NCI-H1436 (cell line): ENCODE measurements at regions not wholly inside any gene's neighbourhood (a gene's known extent, or its start where the extent isn't known, plus 50 kb on each side); places are given as distances from the start of the nearest gene placed in this dataset.

ENCODE experiments used
- DNase-seq: peaks from one replicate; lab custom pipeline; 2025; lab: John Stamatoyannopoulos, UW

DNA sequence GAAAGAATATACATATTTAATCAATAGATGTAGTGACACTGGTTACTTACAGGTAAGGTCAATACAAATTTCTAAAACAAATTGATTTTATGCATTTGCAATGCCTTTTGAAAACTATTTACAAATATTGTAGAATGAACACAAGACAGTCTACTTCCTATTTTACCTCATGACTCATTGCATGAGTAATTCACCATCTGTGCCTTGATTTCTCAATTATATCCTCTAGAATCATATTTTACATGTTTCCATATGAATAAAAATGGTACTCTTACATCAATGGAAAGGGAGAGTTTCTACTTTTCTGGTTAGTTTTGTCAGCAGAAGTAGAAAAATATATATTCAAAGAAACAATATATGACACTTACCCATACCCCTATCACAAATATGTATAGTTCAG is 203.8 kb upstream of the CDH7 start:
- no peak for DNase-seq

DNA sequence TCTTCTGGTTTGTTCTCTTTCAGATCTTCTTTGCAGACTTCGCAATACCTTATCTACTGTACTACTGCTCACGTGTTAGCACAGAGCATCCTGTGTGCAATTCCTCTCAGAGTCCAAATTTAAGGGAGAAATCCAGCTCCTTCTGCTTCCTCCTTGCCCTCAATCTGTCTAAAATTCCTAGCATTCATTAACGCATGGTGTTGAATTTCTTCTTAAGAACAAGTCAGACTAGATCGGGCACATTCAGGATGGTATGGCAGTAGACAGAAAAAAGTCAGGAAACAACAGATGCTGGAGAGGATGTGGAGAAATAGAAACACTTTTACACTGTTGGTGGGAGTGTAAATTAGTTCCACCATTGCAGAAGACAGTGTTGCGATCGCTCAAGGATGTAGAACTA is 206.1 kb upstream of the CDH7 start:
- DNase-seq, result no peak

DNA sequence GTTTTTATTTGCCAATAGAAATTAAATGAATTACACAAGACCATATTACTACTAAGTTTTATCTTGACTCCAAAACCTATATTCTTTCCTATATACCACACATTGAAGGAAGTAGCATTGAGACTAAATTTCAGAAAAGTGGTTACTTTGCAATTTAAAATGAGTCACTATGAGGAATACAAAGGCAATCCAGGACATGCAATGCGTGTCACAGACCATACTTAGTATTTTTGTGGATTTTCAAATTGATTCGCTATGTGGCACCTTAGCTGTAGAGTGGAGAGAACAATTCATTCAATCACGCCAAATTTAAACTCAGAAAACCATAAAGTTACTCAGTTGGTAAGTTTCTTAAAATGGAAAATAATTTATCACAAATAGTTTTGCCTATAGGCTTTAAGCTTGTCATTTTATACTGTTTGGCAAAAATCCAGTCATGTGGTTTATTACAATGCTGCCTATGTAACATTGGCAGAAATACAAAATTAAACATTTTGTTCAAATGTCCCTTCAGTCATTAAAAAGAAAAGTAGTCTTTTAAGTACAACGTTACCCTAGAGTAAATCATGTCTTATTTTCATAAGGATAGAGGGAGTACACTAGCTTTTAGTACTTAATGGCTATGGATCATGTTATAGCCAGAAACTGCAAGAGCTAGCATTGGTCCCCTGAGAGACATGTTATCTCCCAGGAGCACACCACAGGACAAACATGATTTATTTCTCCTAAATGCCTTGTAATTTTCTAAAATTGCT is 222.8 kb upstream of the CDH7 start:
- peak; percentile 49 for DNase-seq

DNA sequence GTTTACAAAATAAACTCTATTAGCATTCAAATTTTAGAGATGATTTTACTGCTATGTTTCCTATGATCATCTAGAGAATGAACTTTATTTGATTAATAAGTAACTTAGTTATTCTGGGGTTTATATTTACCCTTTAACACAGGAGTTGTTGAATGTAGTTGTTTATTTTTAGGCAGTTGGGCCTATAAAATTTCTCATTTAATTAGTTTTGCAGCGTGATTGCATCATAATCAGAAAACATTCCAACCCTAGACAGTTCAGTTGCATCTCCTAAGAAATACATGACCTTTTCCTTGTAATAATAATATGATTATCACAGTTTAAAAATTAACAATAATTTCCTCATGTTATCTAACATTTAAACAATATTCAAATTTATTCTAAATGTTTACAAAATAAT is 224.7 kb upstream of the CDH7 start:
- DNase-seq, result no peak

DNA sequence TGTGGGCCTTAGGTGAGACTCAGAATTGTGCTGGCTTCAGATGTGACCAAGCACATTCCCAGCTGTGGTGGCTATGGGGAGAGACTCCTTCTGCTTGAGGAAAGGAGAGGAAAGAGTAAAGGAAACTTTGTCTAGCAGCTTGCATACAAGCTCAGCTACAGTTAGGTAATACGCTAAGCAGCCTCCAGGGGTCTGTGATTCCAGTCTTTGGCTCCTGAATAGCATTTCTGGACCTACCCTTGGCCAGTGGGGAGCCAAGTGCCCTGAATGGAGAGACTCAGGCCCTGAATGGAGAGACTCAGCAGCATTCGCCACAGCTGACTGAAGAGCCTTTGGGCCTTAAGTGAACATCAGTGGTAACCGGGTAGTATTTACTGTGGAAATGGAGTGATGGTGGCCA is 227.4 kb upstream of the CDH7 start:
- no peak for DNase-seq

DNA sequence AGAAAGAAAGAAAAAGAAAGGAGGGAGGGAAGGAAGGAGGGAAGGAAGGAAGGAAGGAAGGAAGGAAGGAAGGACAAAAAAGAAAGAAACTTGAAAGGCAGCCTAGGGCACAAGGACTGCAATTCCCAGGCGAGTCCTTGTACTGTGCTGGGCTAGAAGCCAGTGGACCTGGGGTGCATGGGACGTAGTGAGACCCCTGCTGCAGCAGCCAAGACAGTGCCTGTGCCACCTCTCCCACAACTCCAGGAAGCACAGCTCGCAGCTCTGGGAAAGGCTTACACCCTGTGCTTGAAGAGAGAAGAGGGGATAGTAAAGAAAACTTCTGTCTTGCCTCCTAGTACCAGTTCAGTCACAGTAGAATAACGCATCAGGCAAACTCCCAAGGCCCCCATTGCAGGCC is 227.9 kb upstream of the CDH7 start:
- DNase-seq, result no peak

DNA sequence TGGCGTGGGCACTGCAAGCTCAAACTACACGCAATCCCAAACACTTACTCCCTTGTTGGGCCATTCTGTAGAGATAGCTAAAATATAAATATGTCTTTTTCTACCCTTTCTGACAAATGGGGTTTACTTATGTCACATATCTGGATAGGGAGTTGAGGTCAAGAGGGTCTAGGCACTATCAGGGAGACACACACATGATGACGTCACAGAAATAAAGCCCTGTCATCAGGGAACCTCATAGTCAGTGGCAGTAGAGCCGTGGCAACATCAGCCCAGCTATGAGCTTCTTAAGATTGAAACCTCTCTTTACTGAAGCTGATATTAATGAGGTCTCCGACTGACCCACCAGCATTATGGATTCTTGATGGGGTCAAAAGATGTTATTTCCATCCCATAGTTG is 234.6 kb upstream of the CDH7 start:
- DNase-seq, result no peak

DNA sequence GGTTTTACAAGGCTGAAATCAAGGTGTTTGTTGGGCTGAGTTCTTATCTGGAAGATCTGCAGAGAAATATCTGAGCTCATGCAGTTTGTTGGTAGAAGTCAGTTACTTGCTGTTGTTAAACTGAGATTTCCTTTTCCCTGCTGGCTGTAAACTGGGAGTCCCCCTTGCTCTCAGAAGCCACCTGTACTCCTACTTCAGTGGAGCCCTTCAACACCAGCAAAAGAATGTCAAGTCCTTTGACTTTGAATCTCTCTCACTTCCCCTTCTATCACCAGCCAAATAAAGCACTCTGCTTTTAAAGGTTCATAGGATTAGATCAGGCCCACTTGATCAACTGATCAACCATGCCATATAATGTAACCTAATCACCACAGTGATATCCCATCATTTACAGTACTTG is 252.2 kb upstream of the CDH7 start:
- DNase-seq, result no peak

DNA sequence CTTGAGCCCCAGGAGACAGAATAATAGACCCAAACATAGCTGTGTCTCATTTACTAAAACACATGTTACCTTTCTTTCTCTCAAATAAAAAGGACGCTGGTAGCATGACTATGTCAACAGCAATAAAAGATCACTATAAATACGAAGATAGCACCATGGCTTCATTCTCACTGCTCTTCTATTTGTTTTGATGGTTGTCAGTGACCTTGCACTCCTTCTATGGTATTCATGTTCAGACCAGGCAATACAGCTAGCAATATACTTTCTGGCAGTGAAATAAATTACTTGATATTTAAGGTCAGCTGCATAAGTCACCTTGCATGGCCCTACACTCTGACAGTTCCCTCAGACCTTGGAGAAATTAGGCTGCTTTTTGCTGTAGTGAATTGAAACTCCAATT is 263.2 kb upstream of the CDH7 start:
- no peak for DNase-seq

DNA sequence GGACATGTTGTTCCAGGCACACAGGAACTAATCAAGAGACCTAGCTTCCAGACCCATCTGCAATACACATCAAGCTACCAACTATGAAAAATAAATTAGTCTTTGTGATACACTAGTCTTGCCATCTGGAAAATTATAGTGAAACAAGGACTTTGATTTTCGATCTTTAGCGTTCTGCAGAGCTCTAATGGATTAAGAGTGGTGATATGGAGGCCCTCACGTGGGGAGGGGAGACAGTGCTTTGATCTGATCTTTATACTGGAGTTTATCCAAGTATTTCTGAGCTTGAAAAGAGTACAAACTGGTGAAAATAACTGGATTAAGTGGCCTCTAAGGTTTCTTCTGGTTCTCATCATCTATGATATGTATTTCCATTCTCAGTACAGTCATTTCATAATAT is 273.4 kb upstream of the CDH7 start:
- no peak for DNase-seq

DNA sequence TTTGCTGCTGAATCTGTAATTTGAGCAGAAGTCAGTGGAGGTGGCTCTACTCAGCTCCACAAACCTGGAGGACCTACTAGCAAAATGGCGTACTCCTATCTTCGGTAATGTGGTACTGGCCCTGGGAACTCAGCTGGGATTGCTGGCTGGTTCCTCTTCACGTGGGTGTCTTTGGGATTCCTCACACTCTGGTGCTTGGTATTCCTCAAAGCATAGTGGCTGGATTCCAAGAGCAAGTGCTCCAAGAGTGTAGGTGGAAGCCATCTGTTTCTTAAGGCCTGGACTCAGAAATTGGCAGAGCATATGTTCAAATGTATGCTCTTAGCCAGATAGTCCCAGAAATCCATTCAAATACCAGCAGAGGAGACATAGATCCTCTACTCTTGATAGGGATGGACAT is 281.9 kb upstream of the CDH7 start:
- no peak for DNase-seq

DNA sequence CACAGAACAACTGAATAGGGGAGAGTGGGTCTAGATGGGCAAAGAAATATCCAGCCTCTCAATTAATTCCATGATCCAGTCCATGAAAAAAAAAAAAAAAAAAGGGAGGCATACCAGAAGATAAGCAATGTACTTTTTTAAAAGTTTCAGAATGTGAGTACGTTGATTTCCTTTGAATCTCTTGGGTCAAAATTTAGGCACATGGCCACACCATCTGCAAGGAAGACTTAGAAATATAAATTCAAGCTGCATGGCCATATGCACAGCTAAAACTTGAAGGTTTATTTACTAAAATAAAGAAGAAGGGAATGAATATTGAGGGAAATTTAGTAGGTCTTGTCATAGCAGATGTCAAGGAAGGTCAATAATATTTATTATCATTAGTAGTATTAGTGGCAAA is 286.5 kb upstream of the CDH7 start:
- DNase-seq, result no peak

DNA sequence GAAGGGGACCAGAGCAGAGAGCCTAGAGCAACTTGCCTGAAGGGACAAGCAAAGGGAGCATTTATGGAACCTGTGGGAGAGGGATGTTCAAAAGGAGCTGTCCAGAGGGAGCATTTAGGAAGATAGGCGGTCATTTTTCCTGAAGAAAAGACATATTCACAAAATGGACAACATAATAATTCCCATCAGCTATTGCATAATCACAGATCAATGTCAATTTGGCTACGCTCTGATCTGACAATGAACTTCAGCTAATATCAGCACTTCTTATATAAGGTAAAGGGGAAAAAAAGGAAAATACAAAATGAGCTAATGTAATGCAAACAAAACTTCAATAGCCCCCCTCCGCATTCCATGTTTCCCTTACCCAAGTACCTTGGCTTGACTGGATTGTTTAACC is 291.1 kb upstream of the CDH7 start:
- DNase-seq, result no peak

DNA sequence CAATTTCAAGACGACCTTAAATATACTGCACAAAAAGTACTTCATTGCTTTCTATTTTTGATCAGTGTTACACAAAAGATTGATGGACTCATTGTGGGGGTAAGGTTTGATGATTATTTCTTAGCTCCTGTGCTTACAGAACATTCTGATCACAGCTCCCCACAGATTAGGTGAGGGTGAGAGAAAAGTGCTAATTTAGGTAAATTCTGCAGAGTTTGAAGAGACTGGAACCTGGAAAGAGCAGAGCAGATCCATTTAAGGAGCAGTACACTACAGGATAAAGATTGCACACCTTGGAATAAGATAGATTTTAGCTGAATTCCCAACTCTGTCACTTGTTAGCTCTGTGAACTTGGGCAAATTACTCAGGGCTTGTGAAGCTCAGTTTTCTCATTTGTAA is 291.9 kb upstream of the CDH7 start:
- DNase-seq, result no peak

DNA sequence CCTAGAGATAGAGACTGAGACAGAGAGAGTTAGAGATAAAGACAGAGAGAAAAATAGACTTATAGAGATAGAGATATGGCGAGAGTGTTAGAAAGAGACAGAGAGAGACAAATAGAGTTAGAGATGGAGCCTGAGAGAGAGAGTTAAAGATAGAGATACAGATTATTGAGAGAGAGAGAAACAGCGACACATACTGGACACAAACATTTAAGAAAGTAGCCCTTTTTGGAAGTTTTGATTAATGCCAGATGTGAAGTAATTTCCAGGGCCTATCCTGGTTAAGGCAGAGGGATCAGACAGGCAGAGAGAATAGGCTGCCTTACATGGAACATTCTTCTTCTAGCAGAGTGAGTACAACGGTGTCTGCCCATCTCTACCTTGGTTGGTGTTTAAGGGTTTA is 311.6 kb upstream of the CDH7 start:
- DNase-seq, result no peak

DNA sequence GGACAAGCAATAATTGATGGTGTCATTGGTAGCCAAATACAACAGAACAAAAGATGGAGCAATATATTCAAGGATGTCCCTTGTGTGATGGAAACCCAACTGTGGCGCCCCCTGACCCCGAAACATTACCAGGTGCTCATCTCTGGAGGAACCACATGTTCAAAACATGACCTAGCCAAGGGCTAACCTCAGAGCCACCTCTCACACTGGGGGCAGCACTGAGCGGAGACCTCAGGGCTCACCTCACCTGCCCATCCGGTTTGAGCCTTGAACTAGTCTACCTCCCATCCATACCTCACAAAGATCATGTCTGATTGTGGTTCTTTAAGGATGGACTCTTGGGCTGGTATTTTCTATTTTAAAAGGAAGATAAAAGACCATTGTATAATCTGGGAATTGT is 314.4 kb upstream of the CDH7 start:
- no peak for DNase-seq

DNA sequence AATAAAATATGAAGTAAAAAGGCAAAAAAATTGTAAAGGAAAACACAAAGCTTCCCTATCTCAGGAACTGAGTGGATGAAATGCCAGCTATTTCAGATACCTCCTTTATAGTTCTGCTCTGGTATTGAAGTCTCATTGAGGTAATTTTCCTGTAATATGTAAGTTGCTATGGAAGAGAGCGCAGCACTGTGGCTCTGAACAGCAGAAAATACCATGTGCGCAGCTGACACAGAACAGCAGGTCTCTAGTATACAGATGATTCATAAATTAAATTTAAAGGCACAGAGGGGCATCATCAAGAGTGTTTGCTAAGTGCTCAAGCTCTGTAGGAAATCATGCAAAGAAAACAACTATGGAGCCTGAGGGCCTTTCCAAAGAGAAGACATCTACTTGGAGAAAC is 315.3 kb upstream of the CDH7 start:
- DNase-seq, result no peak

DNA sequence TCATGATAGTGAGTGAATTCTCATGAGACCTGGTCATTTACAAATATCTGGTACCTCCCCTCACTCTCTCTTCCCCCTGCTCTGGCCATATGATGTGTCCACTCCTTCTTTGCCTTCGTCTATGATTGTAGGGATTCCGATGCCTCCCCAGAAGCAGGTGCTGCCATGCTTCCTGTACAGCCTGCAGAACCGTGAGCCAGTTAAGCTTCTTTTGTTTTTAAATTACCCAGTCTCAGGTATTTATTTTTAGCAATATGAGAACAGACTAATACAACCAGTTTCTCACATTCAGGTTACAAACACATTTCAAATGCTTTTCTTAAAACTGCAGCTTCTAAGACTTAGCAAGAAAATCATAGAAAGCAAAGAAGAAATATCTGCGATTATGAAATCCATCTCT is 321.2 kb upstream of the CDH7 start:
- DNase-seq, result no peak

DNA sequence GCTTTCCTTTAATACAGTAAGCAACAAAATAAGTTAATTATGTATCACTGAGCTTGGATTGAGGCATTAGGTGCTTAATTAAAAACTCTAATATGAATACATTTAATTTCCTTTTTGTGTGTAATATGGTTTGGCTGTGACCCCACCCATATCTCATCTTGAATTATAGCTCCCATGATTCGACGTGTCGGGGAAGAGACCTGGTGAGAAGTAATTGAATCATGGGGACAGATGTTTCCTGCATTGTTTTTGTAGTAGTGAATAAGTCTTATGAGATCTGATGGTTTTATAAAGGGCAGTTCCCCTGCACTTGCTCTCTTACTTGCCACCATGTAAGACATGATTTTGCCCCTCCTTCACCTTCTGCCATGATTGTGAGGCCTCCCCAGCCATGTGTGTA is 325.4 kb upstream of the CDH7 start:
- DNase-seq, result no peak

DNA sequence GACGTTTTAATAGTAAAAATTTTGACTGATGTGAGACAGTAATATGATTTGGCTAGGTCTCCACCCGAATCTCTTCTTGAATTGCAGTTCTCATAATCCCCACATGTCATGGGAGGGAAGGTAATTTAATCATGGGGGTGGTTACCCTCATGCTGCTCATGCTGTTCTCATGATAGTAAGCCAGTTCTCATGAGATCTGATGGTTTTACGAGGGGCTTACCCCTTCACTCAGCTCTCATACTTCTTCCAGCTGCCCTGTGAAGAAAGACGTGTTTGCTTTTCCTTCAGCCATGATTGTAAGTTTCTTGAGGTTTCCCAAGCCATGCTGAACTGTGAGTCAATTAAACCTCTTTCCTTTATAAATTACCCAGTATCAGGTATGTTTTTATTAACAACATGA is 327.0 kb upstream of the CDH7 start:
- DNase-seq, result no peak

DNA sequence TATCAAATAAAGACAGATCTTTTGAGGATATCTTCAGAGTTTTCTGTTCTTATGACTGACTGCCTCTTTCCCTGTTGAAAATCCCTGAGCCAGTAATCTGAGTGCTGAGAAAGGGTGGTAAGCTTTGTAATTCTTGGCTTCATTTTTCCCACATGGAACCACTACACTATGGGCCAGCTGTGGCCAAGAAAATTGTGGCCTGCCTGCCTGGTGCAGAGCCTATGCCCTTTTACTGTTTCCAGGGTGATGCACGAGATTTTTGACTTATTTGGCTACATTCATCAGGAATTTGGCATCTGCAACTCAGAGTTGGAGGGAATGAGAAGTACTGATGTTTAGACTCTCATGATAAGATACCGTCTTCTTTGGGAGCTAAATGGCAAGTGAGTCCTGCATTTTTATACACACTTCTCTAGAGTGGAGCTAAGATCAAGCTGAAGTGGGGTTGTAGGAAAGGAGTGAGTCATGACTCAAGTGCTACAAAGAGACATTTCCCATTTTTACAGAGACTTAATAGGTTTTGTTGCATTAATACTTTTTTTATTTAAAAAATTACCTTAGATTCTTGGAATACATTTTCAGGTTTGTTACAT is 328.2 kb upstream of the CDH7 start:
- DNase-seq, result no peak

DNA sequence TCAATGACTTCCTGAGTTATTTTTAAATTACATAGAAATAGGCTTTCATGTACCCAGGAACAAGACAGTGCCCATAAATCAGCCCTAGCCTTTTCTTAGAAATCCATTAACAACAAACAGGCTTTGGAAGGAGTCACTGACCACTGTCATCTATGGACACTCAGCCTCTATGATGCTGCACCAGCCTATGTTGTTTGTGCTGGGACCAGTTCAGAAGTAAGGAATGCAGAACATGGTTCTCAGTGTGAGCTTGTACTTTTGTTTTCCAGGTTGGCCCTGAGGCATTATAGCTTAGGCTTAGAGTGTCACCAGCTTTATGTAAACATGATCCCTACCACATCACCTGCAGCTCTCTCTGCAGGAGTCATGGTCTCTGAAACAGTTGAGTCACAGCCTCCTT is 335.7 kb upstream of the CDH7 start:
- no peak for DNase-seq

DNA sequence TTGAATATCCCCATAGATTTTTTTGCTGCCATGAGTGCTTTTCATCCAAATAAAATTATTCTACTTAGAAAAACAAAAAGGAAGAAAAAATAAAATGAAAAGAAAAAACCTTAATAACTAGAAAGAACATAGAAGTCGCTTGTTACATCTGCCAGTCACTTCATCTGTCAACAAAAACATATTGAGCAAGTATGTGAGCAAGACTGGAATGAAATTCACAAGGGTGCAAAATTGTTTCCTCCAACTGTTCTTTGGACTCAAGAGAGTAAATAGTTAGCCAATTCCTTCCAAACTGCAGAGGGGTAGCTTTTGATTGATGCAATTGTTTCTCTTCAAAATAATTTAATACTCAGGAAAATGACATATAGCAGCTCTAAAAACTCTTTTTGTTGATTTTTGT is 336.3 kb upstream of the CDH7 start:
- no peak for DNase-seq

DNA sequence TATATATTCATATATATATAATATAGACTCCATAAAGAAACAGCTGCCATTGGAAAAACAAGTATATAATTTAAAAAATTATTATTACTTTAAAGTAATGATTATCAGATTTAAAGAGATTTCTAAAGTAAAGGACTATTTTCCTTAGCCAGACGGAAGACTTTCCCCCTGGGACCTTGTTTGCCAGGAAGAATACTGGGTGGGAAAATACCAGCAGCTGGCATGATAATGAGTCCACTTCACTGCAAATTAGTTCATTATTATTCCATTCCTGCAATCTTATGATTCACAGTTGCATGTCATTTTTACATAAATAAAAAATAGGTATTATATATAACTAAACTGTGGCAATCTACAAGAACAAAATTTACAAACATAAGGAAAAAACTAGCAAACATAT is 339.8 kb upstream of the CDH7 start:
- DNase-seq, result no peak
